HG03066 (cell line): ENCODE measurements at regions not wholly inside any gene's neighbourhood (a gene's known extent, or its start where the extent isn't known, plus 50 kb on each side); places are given as distances from the start of the nearest gene placed in this dataset.

Experiments used
- ATAC-seq: cut with Tn5 transposase; IDR thresholded peaks from one replicate; pipeline ENCODE4 v1.9.1; 2021; ENCODE audit warnings: low read depth; ENCODE audit not compliant: unreplicated experiment

DNA sequence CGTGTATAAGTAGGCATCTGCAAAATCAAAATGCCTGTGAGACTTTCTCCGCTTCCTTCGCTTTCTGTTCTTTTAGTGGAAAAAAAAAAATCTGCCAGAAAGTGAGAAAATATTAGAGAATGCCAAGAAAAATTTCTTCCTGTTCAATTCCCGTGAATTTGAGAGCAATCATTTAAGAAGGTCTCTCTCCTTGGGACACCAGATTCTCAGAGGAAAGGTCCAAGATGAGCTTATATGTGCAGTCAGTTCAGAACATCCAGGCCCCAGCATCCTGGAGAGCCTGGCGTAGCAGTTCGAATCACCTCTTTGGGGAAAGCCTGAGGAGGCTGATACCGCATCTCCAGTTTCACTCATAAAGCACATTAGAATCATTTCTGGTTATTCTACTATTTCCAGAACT, 912.8 kb downstream of the GALC start:
- ATAC-seq: no peak

GRCh38 chr14:87079416-87079815, 913.6 kb downstream of the GALC start:
- no peak for ATAC-seq

GRCh38 chr14:87076922-87077321, 916.1 kb downstream of the GALC start:
- ATAC-seq: no peak

GRCh38 chr14:87076146-87076545, 916.8 kb downstream of the GALC start:
- ATAC-seq: no peak

DNA sequence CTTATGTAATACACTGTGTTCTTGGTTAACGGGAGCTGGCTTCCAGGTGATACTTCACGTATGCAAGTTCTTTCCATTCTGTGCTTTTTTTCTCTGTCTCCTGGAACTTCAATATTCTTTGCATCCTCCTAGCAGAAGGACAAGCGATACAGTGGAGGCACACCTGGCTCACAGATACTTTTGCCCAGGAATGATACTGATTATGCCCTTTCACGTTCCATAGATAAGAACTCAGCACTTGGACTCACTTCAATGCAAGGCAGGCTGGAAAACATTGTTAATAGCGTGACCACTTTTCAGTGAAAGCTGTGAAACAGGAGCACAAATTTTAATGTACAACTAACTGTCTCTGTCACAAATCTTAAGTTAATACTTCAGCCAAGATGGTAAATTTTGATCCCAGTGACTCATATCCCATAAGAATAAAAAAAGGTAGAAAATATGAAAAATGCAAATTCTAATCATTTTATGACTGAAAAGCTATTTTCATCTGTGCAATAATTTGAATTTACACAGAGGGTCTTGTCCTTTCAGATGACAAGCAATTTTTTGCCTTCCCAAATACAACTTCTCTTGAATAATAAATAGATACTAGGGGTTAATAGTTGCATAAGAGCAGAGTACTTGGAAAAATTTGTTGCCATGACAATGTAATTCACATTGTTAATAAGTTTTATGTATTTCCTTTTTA, 919.0 kb downstream of the GALC start:
- no peak for ATAC-seq

- no peak for ATAC-seq
These were observed 925.4 kb downstream of the GALC start for GRCh38 chr14:87067591-87067990.

DNA sequence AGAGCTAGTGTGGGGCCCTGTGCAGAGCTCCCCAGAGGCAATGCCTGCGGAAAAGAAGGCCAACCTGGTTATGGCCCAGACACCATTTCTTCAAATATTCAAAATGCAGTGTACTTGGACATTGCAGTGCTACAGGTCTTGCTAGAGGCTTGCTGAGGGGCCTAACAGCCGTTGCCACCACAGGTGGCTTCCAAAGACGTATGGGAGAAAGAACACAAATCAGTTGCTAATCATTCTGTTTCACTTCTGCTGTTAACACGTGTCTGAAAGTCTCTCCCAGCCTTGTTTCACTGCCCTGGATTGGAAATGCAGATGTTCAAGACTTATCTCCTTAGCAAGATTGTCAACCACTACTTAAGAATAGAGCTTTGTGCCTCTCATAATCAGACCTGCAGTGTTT, 925.9 kb downstream of the GALC start:
- no peak for ATAC-seq

DNA sequence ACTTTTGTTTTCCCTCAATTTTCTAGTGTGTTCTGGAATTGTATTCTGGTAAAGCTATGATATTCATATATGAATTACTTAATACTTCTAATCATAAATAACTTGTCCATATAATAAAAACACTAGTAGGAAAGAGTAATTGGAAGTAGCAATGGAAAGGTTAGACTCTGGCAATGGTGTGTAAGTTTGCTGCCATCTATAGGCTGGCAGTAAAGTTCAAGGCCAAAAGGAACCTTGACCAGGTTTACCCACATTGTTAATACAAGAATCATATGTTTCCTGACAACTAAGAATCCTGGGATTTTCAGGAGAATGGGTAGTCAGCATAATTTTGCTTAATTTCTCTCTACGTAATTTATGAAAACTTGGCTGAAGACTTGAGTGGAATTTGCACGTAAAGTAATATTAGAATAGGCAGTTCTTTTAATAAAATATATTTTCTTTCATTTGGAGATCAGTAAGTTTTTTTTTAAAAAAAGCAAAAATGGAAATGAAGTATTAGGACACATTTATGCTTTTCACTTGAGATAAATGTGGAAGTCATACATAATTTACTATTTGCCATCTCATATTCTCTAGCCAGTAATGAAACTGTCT, 926.7 kb downstream of the GALC start:
- ATAC-seq: no peak

- no peak for ATAC-seq
These were observed 927.6 kb downstream of the GALC start for GRCh38 chr14:87065366-87065765.

DNA sequence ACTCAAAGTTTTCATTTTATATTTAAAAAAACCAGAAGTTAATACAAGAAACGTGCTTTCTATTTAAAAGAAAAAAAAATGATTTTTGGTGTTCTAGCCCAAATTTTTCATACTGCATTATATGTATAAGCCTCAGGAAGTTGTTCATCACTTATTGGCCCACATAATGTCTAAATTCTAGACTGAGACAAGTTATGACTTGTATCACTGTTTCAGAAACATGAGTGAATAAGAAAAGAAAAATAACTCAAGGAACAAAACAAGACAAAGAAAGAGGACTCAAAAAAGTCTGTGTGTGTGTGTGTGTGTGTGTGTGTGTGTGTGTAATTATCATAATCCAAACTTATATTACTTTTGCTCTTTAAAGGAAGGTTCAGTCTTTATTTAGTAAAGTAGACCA, 929.8 kb downstream of the GALC start:
- no peak for ATAC-seq

DNA sequence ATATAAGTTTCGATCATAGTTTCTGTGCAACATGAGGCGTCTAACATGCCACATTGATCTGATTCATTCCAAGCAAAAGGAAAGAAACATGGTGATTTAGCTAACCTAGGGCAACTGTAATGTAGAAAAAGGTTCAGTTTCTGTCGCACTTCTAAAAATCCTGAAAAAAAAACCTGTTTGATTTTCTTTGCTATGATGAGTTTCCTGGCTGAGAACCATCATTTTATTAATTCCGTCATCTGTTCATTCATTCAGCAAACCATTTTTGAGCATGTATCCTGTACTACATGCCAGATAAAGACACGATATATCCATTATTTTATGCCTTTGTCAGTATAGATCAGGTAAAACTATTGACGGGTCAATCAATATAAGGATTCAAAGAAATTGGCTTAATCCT, 932.6 kb downstream of the GALC start:
- no peak for ATAC-seq

DNA sequence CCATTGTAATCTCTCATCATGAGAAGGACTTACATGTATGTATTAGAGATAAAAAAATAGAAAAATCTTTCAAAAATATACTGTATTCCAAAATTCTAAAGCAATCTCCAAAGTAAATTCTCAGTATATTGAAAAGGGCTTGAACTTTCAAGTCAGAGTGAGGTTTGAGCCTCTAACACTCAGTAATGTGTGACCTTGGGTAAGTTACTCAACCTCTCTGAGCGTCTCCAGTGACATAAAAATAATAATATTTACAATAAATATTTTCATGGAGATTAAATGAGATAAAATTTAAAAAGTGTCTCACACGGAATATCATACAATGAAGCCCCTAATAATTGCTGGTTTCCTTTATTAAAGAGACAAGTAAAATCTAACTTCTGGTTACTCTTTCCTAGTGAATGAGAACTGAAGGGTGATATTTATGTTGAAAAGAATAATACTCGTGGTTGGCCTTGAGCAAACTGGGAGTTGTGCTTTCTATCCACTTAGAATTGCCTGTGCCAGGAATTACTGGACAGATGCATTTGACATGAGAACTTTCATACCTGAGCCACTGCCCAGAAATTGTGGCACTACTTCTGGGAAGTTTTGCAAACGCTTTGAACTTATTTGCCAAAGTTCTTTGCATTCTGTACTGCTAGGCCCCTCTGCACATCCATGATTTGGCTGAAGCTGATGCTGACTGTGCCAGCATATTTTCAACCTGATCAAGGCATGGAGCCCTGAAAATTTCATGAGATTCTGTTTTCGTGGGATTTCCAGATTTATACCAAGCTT, 933.7 kb downstream of the GALC start:
- no peak for ATAC-seq

GRCh38 chr14:87055007-87055406, 938.0 kb downstream of the GALC start:
- no peak for ATAC-seq

DNA sequence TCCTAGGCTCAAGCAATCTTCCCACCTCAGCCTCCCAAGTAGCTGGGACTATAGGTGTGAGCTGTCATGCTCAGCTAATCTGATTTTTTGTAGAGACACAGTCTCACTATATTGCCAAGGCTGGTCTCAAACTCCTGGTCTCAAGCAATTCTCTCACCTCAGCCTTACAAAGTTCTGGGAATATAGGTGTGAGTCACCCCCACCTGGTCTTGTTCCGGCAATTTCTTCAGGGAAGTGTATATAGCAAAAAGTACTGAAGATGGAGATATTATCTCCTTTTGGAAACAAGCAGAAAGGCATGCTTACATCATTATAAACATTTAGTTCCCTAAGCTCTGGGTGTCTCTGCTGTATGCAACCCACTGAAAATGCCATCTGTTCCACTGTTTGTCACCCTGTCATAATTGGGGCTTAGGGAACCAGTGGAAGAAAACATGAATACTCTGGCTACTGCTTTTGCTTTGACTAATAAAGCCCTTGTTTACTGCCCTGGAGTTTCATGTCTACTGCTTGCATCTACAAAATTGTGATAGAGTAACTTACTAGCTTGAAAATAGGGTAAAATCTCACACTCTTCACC, 940.2 kb downstream of the GALC start:
- ATAC-seq: no peak

DNA sequence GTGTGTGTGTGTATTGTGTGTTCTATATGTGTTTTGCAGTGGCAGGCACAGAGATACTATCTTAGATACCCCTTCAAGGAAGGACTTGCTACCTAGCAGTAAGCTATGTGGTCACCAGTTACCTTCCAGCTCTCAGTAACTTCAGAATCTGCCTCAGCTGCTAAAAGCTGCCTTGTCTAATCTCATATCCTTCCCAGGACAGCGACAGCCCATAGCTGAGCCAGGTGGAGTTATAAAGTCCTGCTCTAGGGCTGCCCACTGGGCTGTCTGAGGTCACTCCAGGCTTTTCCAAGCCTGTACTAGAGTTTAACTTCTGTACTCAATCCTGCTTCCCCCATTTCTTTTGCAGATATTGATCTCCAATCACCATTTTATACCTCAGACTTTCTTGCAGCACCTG, 942.6 kb downstream of the GALC start:
- no peak for ATAC-seq

DNA sequence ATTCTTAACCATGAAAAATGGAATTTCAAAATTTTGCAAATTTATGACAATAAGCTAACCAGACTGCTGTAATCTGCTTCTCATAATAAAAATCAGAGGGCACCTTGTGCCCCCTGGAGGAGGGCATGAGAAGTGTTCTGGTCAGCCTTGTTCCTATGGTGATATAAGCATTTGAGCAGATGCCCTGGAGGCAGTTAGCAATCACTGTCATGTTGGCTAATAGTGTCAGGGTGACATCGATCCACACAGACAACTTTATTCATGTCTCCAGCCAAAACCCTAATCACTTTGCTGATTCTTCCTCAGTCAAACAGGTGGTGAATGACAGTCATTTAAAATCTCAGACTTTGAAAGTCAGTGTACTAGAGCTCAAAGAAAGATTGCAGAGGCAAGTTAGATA, 943.0 kb downstream of the GALC start:
- peak; percentile 60 for ATAC-seq

GRCh38 chr14:87046960-87047359, 946.0 kb downstream of the GALC start:
- no peak for ATAC-seq

DNA sequence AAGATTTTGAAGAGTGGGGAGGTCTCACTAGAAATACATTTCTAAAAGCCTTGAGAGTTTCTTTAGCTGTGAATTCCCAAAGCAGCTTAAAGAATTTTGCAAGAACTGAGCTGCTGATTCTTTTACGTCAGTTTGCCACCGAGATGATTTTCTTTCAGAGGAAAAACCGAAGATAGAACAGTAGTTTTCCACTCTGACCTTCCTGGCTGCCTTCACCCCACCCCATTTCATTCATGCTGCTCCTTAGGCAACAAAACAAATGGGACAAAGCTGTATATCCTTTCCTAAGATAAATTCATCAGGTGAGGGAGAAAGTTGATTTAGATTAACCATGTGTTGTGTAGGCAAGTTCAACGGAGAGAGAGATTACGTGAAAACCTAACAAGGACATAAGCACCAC, 947.0 kb downstream of the GALC start:
- no peak for ATAC-seq

DNA sequence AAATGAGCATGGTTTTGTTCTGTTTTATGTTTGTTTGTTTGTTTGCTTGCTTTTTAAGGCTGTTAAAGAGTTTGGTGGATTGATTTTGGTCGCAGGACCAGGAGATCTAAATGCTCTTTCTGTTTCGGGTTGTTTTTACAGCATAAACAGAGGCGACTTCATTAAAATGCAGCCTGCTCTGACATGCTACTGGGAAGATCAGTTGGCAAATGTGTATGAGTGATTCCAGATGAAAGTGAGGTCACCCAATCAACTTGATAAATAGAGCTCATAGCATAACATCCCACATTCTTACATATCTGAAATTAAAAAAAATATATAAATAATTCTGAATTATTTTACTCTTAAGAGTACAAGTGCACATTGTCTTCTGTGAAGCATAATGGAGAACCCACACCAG, 947.7 kb downstream of the GALC start:
- no peak for ATAC-seq

- ATAC-seq: no peak
These were observed 948.2 kb downstream of the GALC start for GRCh38 chr14:87044807-87045206.

DNA sequence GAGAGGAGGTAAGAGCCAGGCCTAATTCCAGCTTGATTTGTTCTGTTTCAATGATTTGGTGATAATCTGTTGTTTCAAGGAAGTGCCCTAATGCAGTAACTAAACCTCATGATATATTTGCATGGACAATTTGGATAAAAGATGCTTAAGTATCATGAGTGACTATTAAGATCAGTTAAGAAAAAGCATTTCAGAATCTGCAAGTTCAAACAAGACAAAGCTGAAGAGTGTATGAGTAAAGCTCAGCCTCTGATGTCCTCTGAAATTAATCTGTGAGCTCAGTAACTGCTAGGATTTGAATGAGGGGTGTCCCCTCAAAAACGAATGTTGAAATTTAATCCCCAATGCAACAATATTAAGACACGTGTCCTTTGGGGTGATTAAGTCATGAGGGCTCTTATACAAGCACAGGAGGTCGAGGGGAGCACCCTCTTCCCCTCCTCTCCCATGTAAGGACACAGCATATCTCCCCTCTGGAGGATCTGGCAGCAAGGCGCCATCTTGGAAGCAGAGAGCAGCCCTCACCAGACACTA, 949.2 kb downstream of the GALC start:
- ATAC-seq: no peak
